IMR-90 (cell line): ENCODE measurements at regions not wholly inside any gene's neighbourhood (a gene's known extent, or its start where the extent isn't known, plus 50 kb on each side); places are given as distances from the start of the nearest gene placed in this dataset.

Experiments
- BHLHE40 ChIP-seq: fragments of 150-350 bp; IDR thresholded peaks from 2 replicates; pipeline ENCODE4 v1.6.1; 2016; ENCODE audit warnings: mild to moderate bottlenecking, low read depth, low read length
- CEBPB ChIP-seq: IDR thresholded peaks from 2 replicates; pipeline ENCODE4 v1.6.1; 2012; ENCODE audit warnings: low read depth, low read length, improper control_type of control experiment
- FOS ChIP-seq: fragments of 150-350 bp; IDR thresholded peaks from 2 replicates; pipeline ENCODE4 v1.6.1; 2016; ENCODE audit warnings: low read depth, low read length
- MAFK ChIP-seq: IDR thresholded peaks from 2 replicates; pipeline ENCODE4 v1.6.1; 2012; ENCODE audit warnings: low read depth, low read length, improper control_type of control experiment
- MAZ ChIP-seq: IDR thresholded peaks from 2 replicates; pipeline ENCODE4 v1.6.1; 2012; ENCODE audit warnings: low read depth, mild to moderate bottlenecking, low read length, improper control_type of control experiment, moderate library complexity, borderline replicate concordance
- MXI1 ChIP-seq: IDR thresholded peaks from 2 replicates; pipeline ENCODE4 v1.6.1; 2012; ENCODE audit warnings: low read depth, mild to moderate bottlenecking, low read length, moderate library complexity, borderline replicate concordance
- POLR2A ChIP-seq: IDR thresholded peaks from 2 replicates; pipeline ENCODE4 v1.6.1; 2012; ENCODE audit warnings: mild to moderate bottlenecking, low read depth, low read length
- RAD21 ChIP-seq: IDR thresholded peaks from 2 replicates; pipeline ENCODE4 v1.6.1; 2012; ENCODE audit warnings: low read length, improper control_type of control experiment
- RCOR1 ChIP-seq: IDR thresholded peaks from 2 replicates; pipeline ENCODE4 v1.6.1; 2012; ENCODE audit warnings: mild to moderate bottlenecking, low read length, improper control_type of control experiment; ENCODE audit not compliant: insufficient replicate concordance
- RFX5 ChIP-seq: IDR thresholded peaks from 2 replicates; pipeline ENCODE4 v1.8.0; 2012; ENCODE audit warnings: low read depth, mild to moderate bottlenecking, low read length, moderate library complexity
- SMC3 ChIP-seq: fragments of 150-350 bp; IDR thresholded peaks from 2 replicates; pipeline ENCODE4 v1.6.1; 2016; ENCODE audit warnings: low read depth, mild to moderate bottlenecking, antibody characterized with exemption, low read length, moderate library complexity
- TF ChIP-seq, protein P1 (sequence below): conservative IDR thresholded peaks from 2 replicates; pipeline ENCODE4 v1.5.1; 2012; ENCODE audit warnings: mild to moderate bottlenecking, low read depth, low read length, improper control_type of control experiment
- TF ChIP-seq, protein P2 (sequence below): fragments of 150-350 bp; IDR thresholded peaks from 2 replicates; pipeline ENCODE4 v1.6.1; 2017; ENCODE audit warnings: mild to moderate bottlenecking, antibody characterized with exemption, low read length, low read depth
- TF ChIP-seq, protein P3 (sequence below): fragments of 150-350 bp; IDR thresholded peaks from 2 replicates; pipeline ENCODE4 v1.6.1; 2016; ENCODE audit warnings: low read depth, mild to moderate bottlenecking, low read length, moderate library complexity, borderline replicate concordance

DNA sequence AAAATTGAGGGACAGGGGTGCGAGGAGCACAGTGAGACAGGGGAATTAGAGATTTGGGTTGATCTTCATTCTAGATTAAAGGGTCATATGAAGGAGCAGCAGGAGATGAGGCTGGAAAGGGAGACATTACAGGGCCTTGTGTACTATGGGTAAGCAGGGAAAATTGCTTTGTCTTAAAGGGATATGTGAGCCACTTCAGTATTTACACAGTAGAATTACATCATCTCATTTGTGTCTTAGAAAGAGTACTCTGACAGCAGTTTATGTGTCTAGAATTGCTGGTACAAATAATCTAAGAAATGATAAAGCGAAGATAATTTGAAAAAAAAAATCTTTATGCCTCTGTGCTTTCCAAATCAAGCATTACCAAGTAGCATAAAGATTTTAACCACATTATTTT is 287.0 kb upstream of the ARRDC3 start:
- TF ChIP-seq SMC3, result no peak
- TF ChIP-seq, protein P1, sequence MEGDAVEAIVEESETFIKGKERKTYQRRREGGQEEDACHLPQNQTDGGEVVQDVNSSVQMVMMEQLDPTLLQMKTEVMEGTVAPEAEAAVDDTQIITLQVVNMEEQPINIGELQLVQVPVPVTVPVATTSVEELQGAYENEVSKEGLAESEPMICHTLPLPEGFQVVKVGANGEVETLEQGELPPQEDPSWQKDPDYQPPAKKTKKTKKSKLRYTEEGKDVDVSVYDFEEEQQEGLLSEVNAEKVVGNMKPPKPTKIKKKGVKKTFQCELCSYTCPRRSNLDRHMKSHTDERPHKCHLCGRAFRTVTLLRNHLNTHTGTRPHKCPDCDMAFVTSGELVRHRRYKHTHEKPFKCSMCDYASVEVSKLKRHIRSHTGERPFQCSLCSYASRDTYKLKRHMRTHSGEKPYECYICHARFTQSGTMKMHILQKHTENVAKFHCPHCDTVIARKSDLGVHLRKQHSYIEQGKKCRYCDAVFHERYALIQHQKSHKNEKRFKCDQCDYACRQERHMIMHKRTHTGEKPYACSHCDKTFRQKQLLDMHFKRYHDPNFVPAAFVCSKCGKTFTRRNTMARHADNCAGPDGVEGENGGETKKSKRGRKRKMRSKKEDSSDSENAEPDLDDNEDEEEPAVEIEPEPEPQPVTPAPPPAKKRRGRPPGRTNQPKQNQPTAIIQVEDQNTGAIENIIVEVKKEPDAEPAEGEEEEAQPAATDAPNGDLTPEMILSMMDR, result no peak
- no peak for TF ChIP-seq MXI1
- no peak for TF ChIP-seq POLR2A
- no peak for TF ChIP-seq RFX5
- TF ChIP-seq RAD21, result no peak
- TF ChIP-seq BHLHE40, result no peak
- no peak for TF ChIP-seq RCOR1
- TF ChIP-seq CEBPB, result no peak
- TF ChIP-seq, protein P2, sequence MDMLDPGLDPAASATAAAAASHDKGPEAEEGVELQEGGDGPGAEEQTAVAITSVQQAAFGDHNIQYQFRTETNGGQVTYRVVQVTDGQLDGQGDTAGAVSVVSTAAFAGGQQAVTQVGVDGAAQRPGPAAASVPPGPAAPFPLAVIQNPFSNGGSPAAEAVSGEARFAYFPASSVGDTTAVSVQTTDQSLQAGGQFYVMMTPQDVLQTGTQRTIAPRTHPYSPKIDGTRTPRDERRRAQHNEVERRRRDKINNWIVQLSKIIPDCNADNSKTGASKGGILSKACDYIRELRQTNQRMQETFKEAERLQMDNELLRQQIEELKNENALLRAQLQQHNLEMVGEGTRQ, result no peak
- TF ChIP-seq MAZ, result no peak
- TF ChIP-seq, protein P3, sequence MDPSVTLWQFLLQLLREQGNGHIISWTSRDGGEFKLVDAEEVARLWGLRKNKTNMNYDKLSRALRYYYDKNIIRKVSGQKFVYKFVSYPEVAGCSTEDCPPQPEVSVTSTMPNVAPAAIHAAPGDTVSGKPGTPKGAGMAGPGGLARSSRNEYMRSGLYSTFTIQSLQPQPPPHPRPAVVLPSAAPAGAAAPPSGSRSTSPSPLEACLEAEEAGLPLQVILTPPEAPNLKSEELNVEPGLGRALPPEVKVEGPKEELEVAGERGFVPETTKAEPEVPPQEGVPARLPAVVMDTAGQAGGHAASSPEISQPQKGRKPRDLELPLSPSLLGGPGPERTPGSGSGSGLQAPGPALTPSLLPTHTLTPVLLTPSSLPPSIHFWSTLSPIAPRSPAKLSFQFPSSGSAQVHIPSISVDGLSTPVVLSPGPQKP, result no peak
- no peak for TF ChIP-seq MAFK
- TF ChIP-seq FOS, result no peak
